ENCODE measurements at regions not wholly inside any gene's neighbourhood (a gene's known extent, or its start where the extent isn't known, plus 50 kb on each side); places are given as distances from the start of the nearest gene placed in this dataset.

DNA sequence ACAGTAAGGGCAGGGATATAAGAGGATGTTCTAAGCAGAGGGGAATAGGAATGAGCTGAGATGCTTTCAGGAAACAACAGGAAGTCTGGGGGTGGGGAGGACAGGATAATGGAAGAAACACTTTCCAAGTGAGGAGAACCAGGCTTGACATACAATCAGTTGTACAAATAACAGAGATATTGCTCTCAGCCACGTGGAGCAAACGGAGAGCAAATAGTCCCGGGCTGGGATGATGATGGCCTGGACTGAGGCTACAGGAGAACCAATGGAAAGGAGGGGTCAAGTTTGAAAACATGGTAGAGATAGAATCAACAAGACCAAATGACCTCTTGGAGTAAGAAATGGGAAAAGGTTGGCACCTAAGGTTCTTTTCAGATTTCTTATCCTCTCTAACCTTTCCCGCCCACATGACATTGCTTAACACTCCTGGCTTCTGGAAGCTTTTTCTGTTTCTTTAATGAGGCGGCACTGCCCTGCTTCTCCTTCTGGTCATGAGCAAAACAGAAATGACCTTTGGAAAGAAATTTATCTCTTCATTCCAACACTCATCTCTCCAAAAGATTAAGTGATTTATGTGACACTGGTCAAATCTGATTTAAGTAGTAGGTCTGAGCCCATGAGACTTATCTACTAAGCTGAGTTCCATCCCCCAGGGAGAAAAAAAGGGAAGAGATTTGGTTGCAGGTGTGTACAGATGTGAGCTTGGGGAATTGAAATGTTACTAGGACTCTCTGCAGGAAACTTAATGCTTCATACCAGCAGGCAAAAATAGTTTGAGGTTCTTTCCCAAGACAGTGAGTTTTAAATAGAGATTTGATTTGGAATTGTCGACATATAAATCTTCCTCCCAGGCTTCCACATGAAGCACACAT, 442.9 kb upstream of the HNRNPA3 start:
- DNase-seq (no peak), ATAC-seq (no peak), FAIRE-seq (no peak)
- Histone ChIP-seq H3K36me3 (no peaks in the 10 kb centered on the region), H3K27ac (no peak overlapping the region), H3K4me3 (no peak overlapping the region), H3K27me3 (peaks cover 0 to 3% (median 0%) of the 10 kb centered on the region in 4 donors), H3K4me1 (no peaks in the 10 kb centered on the region), H3K9me3 (no peaks in the 10 kb centered on the region)
- TF ChIP-seq, protein P1, sequence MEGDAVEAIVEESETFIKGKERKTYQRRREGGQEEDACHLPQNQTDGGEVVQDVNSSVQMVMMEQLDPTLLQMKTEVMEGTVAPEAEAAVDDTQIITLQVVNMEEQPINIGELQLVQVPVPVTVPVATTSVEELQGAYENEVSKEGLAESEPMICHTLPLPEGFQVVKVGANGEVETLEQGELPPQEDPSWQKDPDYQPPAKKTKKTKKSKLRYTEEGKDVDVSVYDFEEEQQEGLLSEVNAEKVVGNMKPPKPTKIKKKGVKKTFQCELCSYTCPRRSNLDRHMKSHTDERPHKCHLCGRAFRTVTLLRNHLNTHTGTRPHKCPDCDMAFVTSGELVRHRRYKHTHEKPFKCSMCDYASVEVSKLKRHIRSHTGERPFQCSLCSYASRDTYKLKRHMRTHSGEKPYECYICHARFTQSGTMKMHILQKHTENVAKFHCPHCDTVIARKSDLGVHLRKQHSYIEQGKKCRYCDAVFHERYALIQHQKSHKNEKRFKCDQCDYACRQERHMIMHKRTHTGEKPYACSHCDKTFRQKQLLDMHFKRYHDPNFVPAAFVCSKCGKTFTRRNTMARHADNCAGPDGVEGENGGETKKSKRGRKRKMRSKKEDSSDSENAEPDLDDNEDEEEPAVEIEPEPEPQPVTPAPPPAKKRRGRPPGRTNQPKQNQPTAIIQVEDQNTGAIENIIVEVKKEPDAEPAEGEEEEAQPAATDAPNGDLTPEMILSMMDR (IDR thresholded peaks at IDR 0.05): no peak
- intact Hi-C loops (cut with DNase I): no loop called here
- 73% methylated on average over 6 of the region's 6 CpGs for WGBS, 2 donors

DNA sequence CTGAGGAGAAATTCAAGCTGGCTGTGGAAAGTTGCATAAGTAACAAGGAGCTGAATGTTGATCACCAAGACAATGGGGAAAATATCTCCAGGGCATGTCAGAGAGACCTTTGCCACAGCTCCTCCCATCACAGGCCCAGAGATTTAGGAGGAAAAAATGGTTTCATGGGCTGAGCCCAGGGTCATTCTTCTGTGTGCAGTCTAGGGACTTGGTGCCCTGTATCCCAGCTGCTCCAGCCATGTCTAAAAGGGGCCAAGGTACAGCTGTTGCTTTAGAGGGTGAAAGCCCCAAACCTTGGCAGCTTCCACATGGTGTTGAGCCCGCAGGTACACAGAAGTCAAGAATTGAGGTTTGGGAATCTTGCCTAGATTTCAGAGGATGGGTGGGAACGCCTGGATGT, 439.8 kb upstream of the HNRNPA3 start:
- DNase-seq (no peak), FAIRE-seq (no peak), ATAC-seq (no peak)
- H3K4me3 ChIP-seq: no peak overlapping the region
- intact Hi-C loops (cut with DNase I): no loop called here
- no peak overlapping the region for H3K27ac ChIP-seq
- TF ChIP-seq, protein P1 (IDR thresholded peaks at IDR 0.05): no peak
- H3K36me3 ChIP-seq: no peaks in the 10 kb centered on the region
- no peaks in the 10 kb centered on the region for H3K4me1 ChIP-seq
- H3K27me3 ChIP-seq: peaks cover 0 to 3% (median 0%) of the 10 kb centered on the region in 4 donors
- 59 to 64% methylated on average over 2 of the region's 2 CpGs for WGBS, 2 donors
- H3K9me3 ChIP-seq: no peaks in the 10 kb centered on the region

DNA sequence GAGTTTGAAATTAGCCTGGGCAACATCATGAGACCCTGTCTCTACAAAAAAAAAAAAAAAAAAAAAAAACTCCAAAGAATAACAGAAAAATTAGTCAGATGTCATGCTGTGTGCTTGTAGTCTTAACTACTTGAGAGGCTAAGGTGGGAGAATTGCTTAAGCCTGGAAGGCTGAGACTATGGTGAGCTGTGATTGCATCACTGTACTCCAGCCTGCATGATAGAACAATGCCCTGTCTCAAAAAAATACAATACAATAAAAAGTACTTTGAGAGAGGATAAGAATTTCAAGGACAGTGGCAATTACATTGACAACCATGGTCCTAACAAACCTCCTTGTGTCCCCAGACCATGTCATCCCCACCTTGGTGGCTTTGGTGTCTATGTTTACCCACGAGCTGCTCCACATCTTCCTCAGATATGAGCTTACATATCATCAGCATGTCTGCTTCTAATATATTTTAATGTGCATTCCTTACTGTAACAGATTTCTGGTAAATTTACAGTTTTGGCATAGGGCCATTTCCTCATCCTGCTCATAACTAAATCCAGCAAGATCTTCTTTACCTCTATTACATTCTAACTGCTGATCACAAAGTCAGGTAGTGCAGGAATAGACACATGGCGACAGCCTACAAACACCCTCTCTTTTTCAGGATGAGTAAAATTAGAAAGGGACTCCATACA, 437.7 kb upstream of the HNRNPA3 start:
- Histone ChIP-seq H3K36me3 (no peaks in the 10 kb centered on the region), H3K27ac (no peak overlapping the region), H3K4me3 (no peak overlapping the region), H3K9me3 (no peaks in the 10 kb centered on the region), H3K27me3 (peaks cover 0 to 3% (median 0%) of the 10 kb centered on the region in 4 donors), H3K4me1 (no peaks in the 10 kb centered on the region)
- ATAC-seq (no peak), FAIRE-seq (no peak), DNase-seq (no peak)
- TF ChIP-seq, protein P1 (IDR thresholded peaks at IDR 0.05): no peak
- 65 to 67% methylated on average over 2 of the region's 2 CpGs for WGBS, 2 donors
- intact Hi-C loops (cut with DNase I): no loop called here

DNA sequence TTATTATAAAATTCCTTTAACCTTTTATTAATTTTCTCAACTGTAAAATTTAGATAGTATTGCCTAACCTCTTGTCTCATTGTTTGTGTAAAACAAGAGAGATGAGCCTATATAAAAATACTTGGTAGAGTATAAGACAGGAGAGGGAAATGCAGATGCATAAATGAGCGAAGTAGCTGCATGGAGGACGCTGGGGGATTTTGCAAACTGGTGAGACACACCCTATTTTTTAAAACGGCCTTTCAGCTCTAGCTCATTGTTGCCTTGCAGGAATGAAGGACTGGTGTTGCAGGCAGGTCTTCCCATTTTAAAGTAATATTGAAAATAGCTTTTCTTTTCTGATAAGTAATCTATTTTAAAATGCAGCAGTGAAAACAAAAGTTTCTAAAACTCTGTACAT, 435.3 kb upstream of the HNRNPA3 start:
- intact Hi-C loops (cut with DNase I): no loop called here
- no peak for DNase-seq
- no peaks in the 10 kb centered on the region for H3K36me3 ChIP-seq
- H3K9me3 ChIP-seq: no peaks in the 10 kb centered on the region
- FAIRE-seq: no peak
- TF ChIP-seq, protein P1 (IDR thresholded peaks at IDR 0.05): no peak
- no peak overlapping the region for H3K4me3 ChIP-seq
- no peak overlapping the region for H3K27ac ChIP-seq
- ATAC-seq: no peak
- no peaks in the 10 kb centered on the region for H3K27me3 ChIP-seq
- H3K4me1 ChIP-seq: no peaks in the 10 kb centered on the region
- 75 to 86% methylated on average over 3 of the region's 3 CpGs for WGBS, 2 donors

DNA sequence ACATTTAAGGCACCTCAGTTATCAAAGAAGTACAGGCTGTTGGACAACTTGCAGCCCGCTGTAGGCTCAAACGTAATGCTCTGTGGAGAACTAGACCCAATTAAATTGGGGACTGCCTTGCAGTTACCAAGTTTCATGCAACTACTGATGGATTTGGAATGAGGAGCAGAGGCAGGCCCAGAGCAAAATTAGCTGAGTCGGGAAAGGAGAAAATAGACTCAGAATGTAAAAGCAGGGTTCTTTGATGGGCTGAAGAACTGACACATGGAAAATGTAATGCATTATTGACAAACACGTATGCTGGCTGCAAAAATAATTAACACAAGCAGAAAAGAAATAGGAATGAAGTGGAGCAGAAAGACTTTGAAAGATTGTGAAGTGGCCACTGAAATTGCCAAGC, 432.7 kb upstream of the HNRNPA3 start:
- Histone ChIP-seq H3K9me3 (no peaks in the 10 kb centered on the region), H3K27me3 (no peaks in the 10 kb centered on the region), H3K27ac (no peak overlapping the region), H3K4me1 (no peaks in the 10 kb centered on the region), H3K36me3 (no peaks in the 10 kb centered on the region), H3K4me3 (no peak overlapping the region)
- TF ChIP-seq, protein P1 (IDR thresholded peaks at IDR 0.05): no peak
- intact Hi-C loops (cut with DNase I): no loop called here
- no peak for DNase-seq
- 79 to 83% methylated on average over 4 of the region's 4 CpGs for WGBS, 2 donors
- ATAC-seq: no peak
- FAIRE-seq: no peak

Data from pancreas (tissue), 10 donors.